HepG2 (cell line): ENCODE measurements at regions not wholly inside any gene's neighbourhood (a gene's known extent, or its start where the extent isn't known, plus 50 kb on each side); places are given as distances from the start of the nearest gene placed in this dataset.

Experiments used
- ATAC-seq: fragments of 200-7000 bp; cut with Tn5 transposase; 3 replicates; pipeline ENCODE4 v1.9.1; 2020; ENCODE audit warnings: mild to moderate bottlenecking, moderate library complexity
- BruUV-seq: library from RNA; stranded (reverse); fragments of 400-500 nt; replicated peaks from 2 replicates; lab custom pipeline; 2021; lab: Mats Ljungman, UMichigan
- CTCF ChIA-PET: fragments of 300-600 bp; formaldehyde crosslinking; extraction: SDS; loops from one replicate; lab custom pipeline; 2021; ENCODE audit warnings: low total read pairs, inconsistent platforms, low intra/inter-chr PET ratio; lab: Yijun Ruan, JAX
- POLR2A ChIA-PET: fragments of 350-600 bp; sonication (Branson Sonifier 250); formaldehyde crosslinking; loops from one replicate; lab custom pipeline; 2020; ENCODE audit warnings: antibody characterized with exemption, inconsistent platforms; lab: Yijun Ruan, JAX
- DNase-seq: peaks from one replicate; pipeline ENCODE4 v3.0.0-alpha.2; 2015; ENCODE audit warnings: low spot score
- FAIRE-seq: peaks from 3 replicates; lab custom pipeline; 2011; peaks lifted over from hg19 to GRCh38; lab: Jason Lieb, UNC
- H2AFZ ChIP-seq: one replicate; pipeline ENCODE4 v1.6.1; 2011; ENCODE audit warnings: low read length, inconsistent platforms
- H3K27ac ChIP-seq: fragments of 300-600 bp; 3 replicates; pipeline ENCODE4 v1.8.0; 2011; ENCODE audit warnings: mixed run types, mild to moderate bottlenecking, mixed read lengths, low read length, inconsistent platforms; ENCODE audit not compliant: insufficient read depth; ENCODE audit errors: extremely low read length
- H3K27me3 ChIP-seq, 2 experiments: fragments of 200-600 bp in 1 of 2; 2 replicates in 1 of 2; 3 replicates in 1 of 2; pipeline versions ENCODE4 v1.6.0 to v1.8.0; 2011; ENCODE audit warnings: low read length in 2 of 2, mild to moderate bottlenecking in 2 of 2, moderate library complexity in 2 of 2, inconsistent platforms in 1 of 2; ENCODE audit not compliant: insufficient read depth in 2 of 2, control insufficient read depth in 1 of 2
- H3K36me3 ChIP-seq, 2 experiments: fragments of 200-600 bp in 1 of 2; replicated peaks in 1 of 2; 2 replicates in 1 of 2; 3 replicates in 1 of 2; pipeline versions ENCODE4 v1.5.1 to v1.8.0; 2011; ENCODE audit warnings: low read length in 2 of 2, inconsistent platforms in 1 of 2; ENCODE audit not compliant: insufficient read depth in 2 of 2, control insufficient read depth in 1 of 2
- H3K4me1 ChIP-seq: 2 replicates; pipeline ENCODE4 v1.5.1; 2012; ENCODE audit warnings: low read length, inconsistent platforms; ENCODE audit not compliant: insufficient read depth
- H3K4me2 ChIP-seq: 2 replicates; pipeline ENCODE4 v1.6.0; 2011; ENCODE audit warnings: low read depth, low read length, inconsistent platforms
- H3K4me3 ChIP-seq, 3 experiments: fragments of 200-600 bp in 1 of 3; sonication (generic), shearing (Covaris generic) in 1 of 3; replicated peaks in 1 of 3; 2 replicates each; pipeline ENCODE4 v1.5.1; 2011 to 2016; ENCODE audit warnings: low read length in 3 of 3, inconsistent platforms in 2 of 3, low read depth in 2 of 3, mild to moderate bottlenecking in 2 of 3, control low read depth in 1 of 3, mixed read lengths in 1 of 3; ENCODE audit not compliant: insufficient read depth in 1 of 3
- H3K79me2 ChIP-seq: one replicate; pipeline ENCODE4 v1.6.1; 2011; ENCODE audit warnings: low read length, inconsistent platforms; ENCODE audit not compliant: insufficient read depth
- H3K9ac ChIP-seq: 2 replicates; pipeline ENCODE4 v1.6.0; 2011; ENCODE audit warnings: mild to moderate bottlenecking, low read depth, low read length, inconsistent platforms; ENCODE audit not compliant: insufficient read depth
- H3K9me3 ChIP-seq: 2 replicates; pipeline ENCODE4 v1.5.1; 2012; ENCODE audit warnings: mild to moderate bottlenecking, low read length
- H4K20me1 ChIP-seq: 2 replicates; pipeline ENCODE4 v1.6.0; 2011; ENCODE audit warnings: inconsistent platforms, mild to moderate bottlenecking, low read length, moderate library complexity; ENCODE audit not compliant: insufficient read depth
- HNRNPLL ChIP-seq: fragments of 200-400 bp; formaldehyde crosslinking; IDR thresholded peaks from 2 replicates; pipeline ENCODE4 v1.6.1; 2017; ENCODE audit warnings: mild to moderate bottlenecking, low read depth, low read length; ENCODE audit not compliant: poor library complexity, severe bottlenecking
- SETDB1 ChIP-seq: sonication (generic); formaldehyde crosslinking; IDR thresholded peaks from 2 replicates; pipeline ENCODE4 v1.5.1; 2020; ENCODE audit warnings: missing genetic modification reagents, mild to moderate bottlenecking, borderline replicate concordance
- SNRNP70 ChIP-seq: fragments of 200-400 bp; formaldehyde crosslinking; IDR thresholded peaks from 2 replicates; pipeline ENCODE4 v1.6.1; 2017; ENCODE audit warnings: mild to moderate bottlenecking, low read depth, low read length, moderate library complexity
- TEAD3 ChIP-seq: optimal IDR thresholded peaks from 2 replicates; pipeline ENCODE3; 2016; ENCODE audit warnings: borderline replicate concordance
- ZSCAN12 ChIP-seq: sonication (generic); formaldehyde crosslinking; IDR thresholded peaks from 2 replicates; pipeline ENCODE4 v1.9.0; 2021; ENCODE audit warnings: mild to moderate bottlenecking, missing genetic modification reagents
- WGBS: methylation state at CpG from one replicate; pipeline ENCODE4 v1.1.6; 2017; ENCODE audit warnings: low lambda C conversion rate; 5-methylcytosine and 5-hydroxymethylcytosine counted together
- in situ Hi-C: cut with HindIII; loops from 2 replicates; pipeline ENCODE4 v1.10.0; 2017; ENCODE audit warnings: low pct_unique_long_range_greater_than_20kb; ENCODE audit not compliant: extremely low pct_ligation_motif_present
- intact Hi-C: fragments of 100-400 bp; cut with micrococcal nuclease; formaldehyde crosslinking; loops from one replicate; pipeline ENCODE4 v1.10.0; 2022; ENCODE audit not compliant: unreplicated experiment
- TF ChIP-seq, protein P1 (sequence below): sonication (generic); formaldehyde crosslinking; IDR thresholded peaks from 2 replicates; pipeline ENCODE4 v1.5.0; 2020; ENCODE audit warnings: missing genetic modification reagents, mild to moderate bottlenecking, borderline replicate concordance
- TF ChIP-seq, protein P2 (sequence below): sonication (generic); formaldehyde crosslinking; IDR thresholded peaks from 2 replicates; pipeline ENCODE4 v1.4.0; 2020; ENCODE audit warnings: low read depth, mild to moderate bottlenecking, missing genetic modification reagents
- TF ChIP-seq, protein P3 (sequence below): sonication (generic); formaldehyde crosslinking; IDR thresholded peaks from 2 replicates; pipeline ENCODE4 v1.9.0; 2021; ENCODE audit warnings: missing genetic modification reagents, borderline replicate concordance
- TF ChIP-seq, protein P4 (sequence below): IDR thresholded peaks from 2 replicates; pipeline ENCODE4 v1.6.1; 2012; ENCODE audit warnings: inconsistent platforms
- TF ChIP-seq, protein P5 (sequence below): sonication (generic); formaldehyde crosslinking; IDR thresholded peaks from 2 replicates; pipeline ENCODE4 v1.8.1; 2023; ENCODE audit warnings: mild to moderate bottlenecking, missing genetic modification reagents
- TF ChIP-seq, protein P6 (sequence below): IDR thresholded peaks from 2 replicates; pipeline ENCODE4 v1.6.1; 2016; ENCODE audit warnings: mild to moderate bottlenecking, missing biosample characterization, missing genetic modification reagents
- TF ChIP-seq, protein P7 (sequence below), 2 experiments: sonication (generic) in 1 of 2; formaldehyde crosslinking in 1 of 2; IDR thresholded peaks; 2 replicates each; pipeline versions ENCODE4 v1.5.1 to v1.6.1; 2011 to 2020; ENCODE audit warnings: borderline replicate concordance in 1 of 2, low read depth in 1 of 2, low read length in 1 of 2, mild to moderate bottlenecking in 1 of 2, missing genetic modification reagents in 1 of 2, moderate library complexity in 1 of 2

DNA sequence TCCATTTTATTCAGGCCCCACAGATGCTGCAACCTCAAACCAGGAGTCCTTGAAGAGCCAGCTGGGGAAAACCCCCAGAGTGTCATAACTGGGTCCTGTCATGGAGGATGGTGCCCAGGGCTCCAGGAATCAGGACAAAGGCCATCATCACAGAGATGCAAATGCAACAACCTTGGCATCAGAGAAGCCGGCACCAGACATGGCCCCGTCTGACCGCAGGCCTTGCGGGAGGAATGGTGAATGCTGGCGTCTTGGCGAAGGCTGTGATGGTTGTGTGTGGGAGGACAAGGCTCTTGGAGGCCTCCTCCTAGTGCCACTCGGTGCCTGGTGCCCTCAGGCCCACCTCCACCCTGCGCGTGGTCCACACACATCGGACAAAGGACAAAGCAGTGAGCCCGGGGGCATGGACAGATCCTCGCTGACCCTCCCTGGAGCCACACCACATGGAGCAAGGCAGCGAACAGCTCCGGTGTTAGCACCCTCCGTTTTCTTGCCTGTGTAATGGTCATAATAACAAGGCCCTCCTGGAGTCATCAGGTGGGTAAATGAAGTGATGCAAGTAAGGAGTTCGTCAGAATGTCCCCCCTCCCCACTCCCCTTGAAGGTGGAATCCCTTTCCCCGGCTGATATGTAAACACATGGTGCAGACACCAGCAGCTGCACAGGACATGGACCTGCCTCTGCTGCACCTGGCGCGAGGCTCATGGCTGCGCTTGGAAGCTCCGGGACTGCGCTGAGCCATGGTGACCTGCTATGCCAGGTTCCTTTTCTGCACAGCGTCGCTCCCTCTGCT lies 380.7 kb downstream of the IRX2 start:
- ChIA-PET CTCF (no interaction called here), POLR2A (no interaction called here)
- Histone ChIP-seq H3K4me1 (no peaks in the 10 kb centered on the region), H3K9me3 (peaks cover under 1% of the 10 kb centered on the region; the same call in 1 of the 2 replicates), H2AFZ (no peak overlapping the region), H3K27ac (no peak overlapping the region), H3K79me2 (no peaks in the 10 kb centered on the region), H3K9ac (no peak overlapping the region), H3K27me3 (0 out of 5 replicates have a peak, but pooled peaks cover 0 to 2% of the 10 kb centered on the region in 2 experiments), H4K20me1 (no peaks in the 10 kb centered on the region), H3K36me3 (no peaks in the 10 kb centered on the region), H3K4me3 (no peak overlapping the region), H3K4me2 (no peak overlapping the region)
- intact Hi-C loops (no loop called here), in situ Hi-C loops (no loop called here)
- TF ChIP-seq SETDB1 (CRISPR knock-in tag) (no peak), TEAD3 (CRISPR knock-in tag) (no peak), ZSCAN12 (CRISPR knock-in tag) (no peak), HNRNPLL (no peak), SNRNP70 (no peak)
- TF ChIP-seq, protein P1, sequence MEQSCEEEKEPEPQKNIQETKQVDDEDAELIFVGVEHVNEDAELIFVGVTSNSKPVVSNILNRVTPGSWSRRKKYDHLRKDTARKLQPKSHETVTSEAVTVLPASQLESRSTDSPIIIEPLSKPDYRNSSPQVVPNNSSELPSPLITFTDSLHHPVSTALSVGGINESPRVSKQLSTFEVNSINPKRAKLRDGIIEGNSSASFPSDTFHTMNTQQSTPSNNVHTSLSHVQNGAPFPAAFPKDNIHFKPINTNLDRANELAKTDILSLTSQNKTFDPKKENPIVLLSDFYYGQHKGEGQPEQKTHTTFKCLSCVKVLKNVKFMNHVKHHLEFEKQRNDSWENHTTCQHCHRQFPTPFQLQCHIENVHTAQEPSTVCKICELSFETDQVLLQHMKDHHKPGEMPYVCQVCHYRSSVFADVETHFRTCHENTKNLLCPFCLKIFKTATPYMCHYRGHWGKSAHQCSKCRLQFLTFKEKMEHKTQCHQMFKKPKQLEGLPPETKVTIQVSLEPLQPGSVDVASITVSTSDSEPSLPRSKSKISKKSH (CRISPR knock-in tag): no peak
- TF ChIP-seq, protein P2, sequence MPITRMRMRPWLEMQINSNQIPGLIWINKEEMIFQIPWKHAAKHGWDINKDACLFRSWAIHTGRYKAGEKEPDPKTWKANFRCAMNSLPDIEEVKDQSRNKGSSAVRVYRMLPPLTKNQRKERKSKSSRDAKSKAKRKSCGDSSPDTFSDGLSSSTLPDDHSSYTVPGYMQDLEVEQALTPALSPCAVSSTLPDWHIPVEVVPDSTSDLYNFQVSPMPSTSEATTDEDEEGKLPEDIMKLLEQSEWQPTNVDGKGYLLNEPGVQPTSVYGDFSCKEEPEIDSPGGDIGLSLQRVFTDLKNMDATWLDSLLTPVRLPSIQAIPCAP (CRISPR knock-in tag): no peak
- TF ChIP-seq, protein P3, sequence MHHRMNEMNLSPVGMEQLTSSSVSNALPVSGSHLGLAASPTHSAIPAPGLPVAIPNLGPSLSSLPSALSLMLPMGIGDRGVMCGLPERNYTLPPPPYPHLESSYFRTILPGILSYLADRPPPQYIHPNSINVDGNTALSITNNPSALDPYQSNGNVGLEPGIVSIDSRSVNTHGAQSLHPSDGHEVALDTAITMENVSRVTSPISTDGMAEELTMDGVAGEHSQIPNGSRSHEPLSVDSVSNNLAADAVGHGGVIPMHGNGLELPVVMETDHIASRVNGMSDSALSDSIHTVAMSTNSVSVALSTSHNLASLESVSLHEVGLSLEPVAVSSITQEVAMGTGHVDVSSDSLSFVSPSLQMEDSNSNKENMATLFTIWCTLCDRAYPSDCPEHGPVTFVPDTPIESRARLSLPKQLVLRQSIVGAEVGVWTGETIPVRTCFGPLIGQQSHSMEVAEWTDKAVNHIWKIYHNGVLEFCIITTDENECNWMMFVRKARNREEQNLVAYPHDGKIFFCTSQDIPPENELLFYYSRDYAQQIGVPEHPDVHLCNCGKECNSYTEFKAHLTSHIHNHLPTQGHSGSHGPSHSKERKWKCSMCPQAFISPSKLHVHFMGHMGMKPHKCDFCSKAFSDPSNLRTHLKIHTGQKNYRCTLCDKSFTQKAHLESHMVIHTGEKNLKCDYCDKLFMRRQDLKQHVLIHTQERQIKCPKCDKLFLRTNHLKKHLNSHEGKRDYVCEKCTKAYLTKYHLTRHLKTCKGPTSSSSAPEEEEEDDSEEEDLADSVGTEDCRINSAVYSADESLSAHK (CRISPR knock-in tag): no peak
- TF ChIP-seq, protein P4, sequence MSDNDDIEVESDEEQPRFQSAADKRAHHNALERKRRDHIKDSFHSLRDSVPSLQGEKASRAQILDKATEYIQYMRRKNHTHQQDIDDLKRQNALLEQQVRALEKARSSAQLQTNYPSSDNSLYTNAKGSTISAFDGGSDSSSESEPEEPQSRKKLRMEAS: no peak
- TF ChIP-seq, protein P5, sequence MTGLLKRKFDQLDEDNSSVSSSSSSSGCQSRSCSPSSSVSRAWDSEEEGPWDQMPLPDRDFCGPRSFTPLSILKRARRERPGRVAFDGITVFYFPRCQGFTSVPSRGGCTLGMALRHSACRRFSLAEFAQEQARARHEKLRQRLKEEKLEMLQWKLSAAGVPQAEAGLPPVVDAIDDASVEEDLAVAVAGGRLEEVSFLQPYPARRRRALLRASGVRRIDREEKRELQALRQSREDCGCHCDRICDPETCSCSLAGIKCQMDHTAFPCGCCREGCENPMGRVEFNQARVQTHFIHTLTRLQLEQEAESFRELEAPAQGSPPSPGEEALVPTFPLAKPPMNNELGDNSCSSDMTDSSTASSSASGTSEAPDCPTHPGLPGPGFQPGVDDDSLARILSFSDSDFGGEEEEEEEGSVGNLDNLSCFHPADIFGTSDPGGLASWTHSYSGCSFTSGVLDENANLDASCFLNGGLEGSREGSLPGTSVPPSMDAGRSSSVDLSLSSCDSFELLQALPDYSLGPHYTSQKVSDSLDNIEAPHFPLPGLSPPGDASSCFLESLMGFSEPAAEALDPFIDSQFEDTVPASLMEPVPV: no peak
- TF ChIP-seq, protein P6, sequence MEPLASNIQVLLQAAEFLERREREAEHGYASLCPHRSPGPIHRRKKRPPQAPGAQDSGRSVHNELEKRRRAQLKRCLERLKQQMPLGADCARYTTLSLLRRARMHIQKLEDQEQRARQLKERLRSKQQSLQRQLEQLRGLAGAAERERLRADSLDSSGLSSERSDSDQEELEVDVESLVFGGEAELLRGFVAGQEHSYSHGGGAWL (CRISPR knock-in tag): no peak
- TF ChIP-seq, protein P7, sequence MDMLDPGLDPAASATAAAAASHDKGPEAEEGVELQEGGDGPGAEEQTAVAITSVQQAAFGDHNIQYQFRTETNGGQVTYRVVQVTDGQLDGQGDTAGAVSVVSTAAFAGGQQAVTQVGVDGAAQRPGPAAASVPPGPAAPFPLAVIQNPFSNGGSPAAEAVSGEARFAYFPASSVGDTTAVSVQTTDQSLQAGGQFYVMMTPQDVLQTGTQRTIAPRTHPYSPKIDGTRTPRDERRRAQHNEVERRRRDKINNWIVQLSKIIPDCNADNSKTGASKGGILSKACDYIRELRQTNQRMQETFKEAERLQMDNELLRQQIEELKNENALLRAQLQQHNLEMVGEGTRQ (IDR thresholded peaks at IDR 0.05; ENCODE audit: low read depth, low read length): no peak
- TF ChIP-seq, protein P7 (CRISPR knock-in tag; IDR thresholded peaks at IDR 0.05; ENCODE audit: borderline replicate concordance): no peak
- BruUV-seq: no TSS peak
- ATAC-seq (no peak), FAIRE-seq (no peak), DNase-seq (no peak)
- WGBS: 65% methylated on average over 11 of the region's 24 CpGs
